ENCODE measurements at regions not wholly inside any gene's neighbourhood (a gene's known extent, or its start where the extent isn't known, plus 50 kb on each side); places are given as distances from the start of the nearest gene placed in this dataset.

- ATAC-seq = no peak
- RAD21 ChIA-PET (ENCODE audit: low non-redundant PET in 1 of 2, low total read pairs in 2 of 2, uncharacterized antibody in 2 of 2, unreplicated experiment in 2 of 2) = no interaction called here
- intact Hi-C loops (cut with micrococcal nuclease) = no loop called here
- no peak overlapping the region for H3K9ac ChIP-seq (ENCODE audit: low read length)
- H3K79me2 ChIP-seq (ENCODE audit: insufficient read depth, low read length) = no peaks in the 10 kb centered on the region
- TF ChIP-seq MAX (IDR thresholded peaks at IDR 0.05) = no peak
- no peak for TF ChIP-seq YY1 (IDR thresholded peaks at IDR 0.05; ENCODE audit: extremely low read depth, insufficient replicate concordance, low read depth, low read length)
- TF ChIP-seq CEBPB (IDR thresholded peaks at IDR 0.05; ENCODE audit: low read depth) = no peak
- no peak for TF ChIP-seq REST (IDR thresholded peaks at IDR 0.05; ENCODE audit: low read depth)
- no peak for TF ChIP-seq EZH2phosphoT487 (IDR thresholded peaks at IDR 0.05; ENCODE audit: borderline replicate concordance)
- TF ChIP-seq POLR2A (IDR thresholded peaks at IDR 0.05; ENCODE audit: borderline replicate concordance, extremely low read depth, insufficient read depth, insufficient read length) = no peak
- no peak for TF ChIP-seq ZNF274 (IDR thresholded peaks at IDR 0.05; ENCODE audit: low read depth, low read length)
- no peak for TF ChIP-seq RAD21 (IDR thresholded peaks at IDR 0.05; ENCODE audit: low read depth)
- no peak for TF ChIP-seq ELF1 (IDR thresholded peaks at IDR 0.05; ENCODE audit: borderline replicate concordance, low read depth)
- no peak for TF ChIP-seq JUND (IDR thresholded peaks at IDR 0.05)
- TF ChIP-seq SIN3A (IDR thresholded peaks at IDR 0.05; ENCODE audit: low read depth) = no peak
- TF ChIP-seq FOSL1 (IDR thresholded peaks at IDR 0.05; ENCODE audit: low read depth) = no peak
- no peak for TF ChIP-seq EGR1 (IDR thresholded peaks at IDR 0.05; ENCODE audit: low read depth)
- no peak for TF ChIP-seq ZBTB33 (IDR thresholded peaks at IDR 0.05; ENCODE audit: extremely low read depth, insufficient replicate concordance, low read length)
- TF ChIP-seq ZFX (IDR thresholded peaks at IDR 0.05) = no peak
- no peak for TF ChIP-seq CTCF (IDR thresholded peaks at IDR 0.05 in 2 of 3, conservative IDR thresholded peaks at IDR 0.05 in 1 of 3; ENCODE audit: borderline replicate concordance in 1 of 3, insufficient read depth in 1 of 3, low read depth in 2 of 3, low read length in 2 of 3)
- H3K27ac ChIP-seq (ENCODE audit: low read depth, low read length) = no peak overlapping the region
- no peak overlapping the region for H3K4me3 ChIP-seq (replicated peaks in 1 of 2; ENCODE audit: low read depth in 1 of 2, low read length in 2 of 2)
- no peak overlapping the region for H3K4me2 ChIP-seq (ENCODE audit: low read length)
- H2AFZ ChIP-seq (ENCODE audit: low read depth, low read length, poor library complexity, severe bottlenecking) = no peak overlapping the region
- POLR2A ChIA-PET = no interaction called here
- H3K27me3 ChIP-seq (ENCODE audit: insufficient read depth, low read length) = no peaks in the 10 kb centered on the region
- no peaks in the 10 kb centered on the region for H3K9me2 ChIP-seq (ENCODE audit: insufficient read depth)
- H3K4me1 ChIP-seq (ENCODE audit: control insufficient read depth in 1 of 2, insufficient read depth in 2 of 2, low read length in 2 of 2) = peaks cover 35 to 68% of the 10 kb centered on the region in 2 experiments
- CTCF ChIA-PET = no interaction called here
- no peak for DNase-seq (ENCODE audit: low read depth, low spot score)
- no TSS peak for BruUV-seq (replicated peaks)
- H3K36me3 ChIP-seq (ENCODE audit: control insufficient read depth in 1 of 2, insufficient read depth in 2 of 2, low read length in 2 of 2) = no peaks in the 10 kb centered on the region
- H4K20me1 ChIP-seq (ENCODE audit: insufficient read depth) = no peaks in the 10 kb centered on the region
- H3K9me3 ChIP-seq (ENCODE audit: control insufficient read depth in 1 of 2, insufficient read depth in 1 of 2, low read depth in 1 of 2, low read length in 2 of 2) = no peaks in the 10 kb centered on the region
These were observed 166.6 kb downstream of the AVL9 start for GRCh38 chr7:32661929-32662328.
